ENCODE measurements at regions not wholly inside any gene's neighbourhood (a gene's known extent, or its start where the extent isn't known, plus 50 kb on each side); places are given as distances from the start of the nearest gene placed in this dataset.

DNA sequence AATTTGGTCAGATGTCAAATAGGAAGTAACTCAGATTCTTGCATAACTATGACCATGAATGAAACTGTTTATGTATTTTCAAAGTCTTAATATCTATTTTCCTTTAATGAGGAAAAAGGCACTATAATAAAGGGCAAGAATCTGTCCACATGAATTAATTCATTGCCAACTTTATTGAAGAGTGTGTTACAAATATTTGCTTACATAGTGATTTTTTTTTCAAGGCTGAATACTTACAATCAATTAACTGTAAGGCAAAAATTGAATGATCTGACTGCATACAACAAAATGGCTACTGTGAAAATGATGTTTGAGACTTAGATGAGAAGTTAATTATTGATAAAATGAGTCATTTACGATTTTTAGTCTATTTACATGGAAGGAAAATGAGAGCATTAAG is 475.0 kb downstream of the DNAJB9 start:
- TF ChIP-seq, protein P1, sequence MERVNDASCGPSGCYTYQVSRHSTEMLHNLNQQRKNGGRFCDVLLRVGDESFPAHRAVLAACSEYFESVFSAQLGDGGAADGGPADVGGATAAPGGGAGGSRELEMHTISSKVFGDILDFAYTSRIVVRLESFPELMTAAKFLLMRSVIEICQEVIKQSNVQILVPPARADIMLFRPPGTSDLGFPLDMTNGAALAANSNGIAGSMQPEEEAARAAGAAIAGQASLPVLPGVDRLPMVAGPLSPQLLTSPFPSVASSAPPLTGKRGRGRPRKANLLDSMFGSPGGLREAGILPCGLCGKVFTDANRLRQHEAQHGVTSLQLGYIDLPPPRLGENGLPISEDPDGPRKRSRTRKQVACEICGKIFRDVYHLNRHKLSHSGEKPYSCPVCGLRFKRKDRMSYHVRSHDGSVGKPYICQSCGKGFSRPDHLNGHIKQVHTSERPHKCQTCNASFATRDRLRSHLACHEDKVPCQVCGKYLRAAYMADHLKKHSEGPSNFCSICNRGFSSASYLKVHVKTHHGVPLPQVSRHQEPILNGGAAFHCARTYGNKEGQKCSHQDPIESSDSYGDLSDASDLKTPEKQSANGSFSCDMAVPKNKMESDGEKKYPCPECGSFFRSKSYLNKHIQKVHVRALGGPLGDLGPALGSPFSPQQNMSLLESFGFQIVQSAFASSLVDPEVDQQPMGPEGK (CRISPR knock-in tag; IDR thresholded peaks at IDR 0.05; ENCODE audit: borderline replicate concordance): no peak
- TF ChIP-seq SNAI2 (CRISPR knock-in tag; IDR thresholded peaks at IDR 0.05) (no peak), ZFP30 (CRISPR knock-in tag; IDR thresholded peaks at IDR 0.05) (no peak), ISL1 (CRISPR knock-in tag; IDR thresholded peaks at IDR 0.05) (no peak)

Data from SK-N-SH treated with all-trans-retinoic acid at 6 μM for 48 hours (cell line).